ENCODE measurements at regions not wholly inside any gene's neighbourhood (a gene's known extent, or its start where the extent isn't known, plus 50 kb on each side); places are given as distances from the start of the nearest gene placed in this dataset.

DNA sequence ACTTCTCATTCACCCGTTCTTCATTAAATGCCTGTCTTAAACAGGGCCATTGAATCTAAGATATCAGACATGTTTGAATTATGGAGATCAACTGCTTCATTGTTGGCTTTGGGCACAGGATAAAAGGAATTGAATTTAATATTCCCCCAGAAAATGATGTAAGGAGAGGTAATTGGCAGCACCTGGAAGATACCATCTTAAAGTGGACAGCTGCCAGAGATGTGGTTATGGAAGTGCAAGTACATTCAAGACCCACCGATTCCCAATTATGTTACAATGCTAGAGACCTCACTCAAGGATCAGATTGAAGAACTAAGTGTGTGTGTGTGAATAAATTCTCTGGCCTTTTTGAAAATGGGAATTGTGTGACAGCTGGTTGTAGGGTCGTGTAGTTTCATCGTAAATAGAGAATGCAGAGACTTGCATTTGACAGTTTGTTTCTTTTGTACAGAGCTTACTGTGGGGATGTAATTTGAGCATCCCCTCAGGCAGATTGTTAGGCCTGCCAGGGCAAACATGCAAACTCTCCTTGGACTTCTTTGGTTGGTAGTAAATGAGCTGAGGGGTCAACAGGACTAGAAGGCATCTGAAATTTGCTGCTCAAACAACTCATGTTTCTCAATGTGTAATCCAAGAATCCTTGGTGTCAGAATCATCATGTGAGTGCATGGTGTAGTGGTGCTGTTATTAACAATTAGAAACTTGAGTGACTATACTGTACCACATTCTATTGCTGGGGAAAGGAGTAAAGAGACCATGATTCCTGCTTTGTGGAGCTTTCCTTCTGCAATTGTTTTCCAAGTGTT, 359.2 kb upstream of the THRB start:
- Mint-ChIP-seq H3K36me3 (ENCODE audit: low read depth) (no peaks in the 10 kb centered on the region), H3K9me3 (peaks cover 6% of the 10 kb centered on the region), H3K27ac (no peak overlapping the region), H3K4me3 (ENCODE audit: low read depth) (no peak overlapping the region), H3K4me1 (ENCODE audit: low read depth) (no peaks in the 10 kb centered on the region), H3K27me3 (ENCODE audit: low read depth) (no peaks in the 10 kb centered on the region)
- intact Hi-C loops (cut with micrococcal nuclease), result no loop called here
- no peak for DNase-seq (ENCODE audit: low spot score)

DNA sequence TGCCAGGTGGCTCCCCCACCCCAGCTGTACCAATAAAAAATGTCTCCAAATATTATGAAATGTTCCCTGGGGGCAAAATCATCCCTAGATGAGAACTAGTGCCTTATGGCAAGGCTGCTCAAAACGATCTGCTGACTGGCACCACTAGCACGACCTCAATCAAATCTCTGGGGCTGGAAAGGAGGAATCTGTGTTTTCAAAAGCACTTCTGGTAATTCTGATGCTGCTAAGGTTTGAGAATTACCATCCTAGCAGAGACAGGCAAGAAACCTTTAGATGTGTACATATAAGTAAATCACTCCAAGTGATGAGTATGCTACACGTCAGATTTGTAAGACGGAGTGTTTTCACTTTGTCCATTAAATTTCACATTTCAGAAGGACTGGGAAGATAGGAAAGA, 360.1 kb upstream of the THRB start:
- intact Hi-C loops (cut with micrococcal nuclease), result no loop called here
- no peaks in the 10 kb centered on the region for H3K27me3 Mint-ChIP-seq (ENCODE audit: low read depth)
- H3K4me1 Mint-ChIP-seq (ENCODE audit: low read depth), result no peaks in the 10 kb centered on the region
- H3K4me3 Mint-ChIP-seq (ENCODE audit: low read depth), result no peak overlapping the region
- H3K9me3 Mint-ChIP-seq, result peaks cover 6% of the 10 kb centered on the region
- H3K36me3 Mint-ChIP-seq (ENCODE audit: low read depth), result no peaks in the 10 kb centered on the region
- H3K27ac Mint-ChIP-seq, result no peak overlapping the region
- no peak for DNase-seq (ENCODE audit: low spot score)

DNA sequence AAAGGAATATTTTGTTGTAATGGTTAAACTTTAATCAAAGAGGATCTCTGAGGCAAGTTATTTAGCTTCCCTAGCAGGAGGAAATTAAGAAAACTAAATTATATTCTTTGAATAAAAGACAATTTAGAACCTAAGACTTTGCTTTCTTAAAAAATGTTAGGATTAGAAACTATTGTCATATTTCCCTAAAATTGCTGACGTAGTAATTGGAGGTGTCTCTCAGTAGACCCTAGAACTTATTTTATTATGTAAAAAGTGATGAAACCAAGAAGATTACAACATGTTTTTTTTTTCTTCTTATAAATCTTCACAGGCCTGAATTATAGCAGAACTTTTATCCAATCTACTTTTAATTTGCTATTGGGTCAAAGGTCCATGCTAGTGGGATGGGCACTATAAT, 363.3 kb upstream of the THRB start:
- DNase-seq (ENCODE audit: low spot score), result no peak
- intact Hi-C loops (cut with micrococcal nuclease), result no loop called here
- H3K4me1 Mint-ChIP-seq (ENCODE audit: low read depth), result no peaks in the 10 kb centered on the region
- no peaks in the 10 kb centered on the region for H3K27me3 Mint-ChIP-seq (ENCODE audit: low read depth)
- H3K36me3 Mint-ChIP-seq (ENCODE audit: low read depth), result no peaks in the 10 kb centered on the region
- H3K9me3 Mint-ChIP-seq, result peaks cover 6% of the 10 kb centered on the region
- H3K27ac Mint-ChIP-seq, result no peak overlapping the region
- no peak overlapping the region for H3K4me3 Mint-ChIP-seq (ENCODE audit: low read depth)

DNA sequence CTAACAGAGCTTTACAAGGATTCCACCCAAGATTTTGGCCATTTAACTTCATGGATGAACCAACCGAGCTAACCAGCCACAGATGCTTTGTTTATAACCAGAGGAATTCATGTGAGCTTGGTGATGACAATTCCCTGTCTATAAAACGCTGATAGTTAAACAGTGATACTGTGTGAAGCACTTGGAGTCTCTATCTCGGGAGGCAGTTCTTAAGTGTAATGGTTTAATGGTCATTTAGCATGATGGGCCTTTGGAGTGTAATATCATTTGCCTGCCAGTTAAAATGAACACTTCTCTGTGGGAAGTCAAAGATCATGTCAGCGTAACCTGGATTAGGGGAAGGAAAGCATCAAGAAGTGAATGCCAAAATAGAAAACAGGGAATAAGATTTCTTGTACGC, 368.6 kb upstream of the THRB start:
- Mint-ChIP-seq H3K36me3 (ENCODE audit: low read depth) (no peaks in the 10 kb centered on the region), H3K4me1 (ENCODE audit: low read depth) (no peaks in the 10 kb centered on the region)
- DNase-seq (ENCODE audit: low spot score), result no peak

DNA sequence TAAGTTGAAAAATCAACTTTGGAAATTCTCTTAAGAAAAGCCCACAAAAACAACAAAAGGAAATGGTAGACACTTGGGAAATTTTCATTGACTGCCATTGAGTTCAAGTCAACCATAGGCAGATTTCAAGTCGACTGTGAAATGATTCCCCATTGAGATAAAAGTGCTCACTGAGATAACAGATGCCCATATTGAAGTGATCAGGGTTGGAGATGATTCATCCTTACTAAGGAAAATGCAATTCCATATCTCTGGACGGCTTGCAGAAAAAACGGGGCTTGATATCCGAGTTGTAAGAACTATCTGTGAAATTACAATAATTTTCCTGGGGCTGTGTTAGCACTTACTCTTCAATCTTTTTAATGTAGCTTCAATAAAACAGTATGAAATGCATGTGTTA, 373.1 kb upstream of the THRB start:
- Mint-ChIP-seq H3K27me3 (ENCODE audit: low read depth) (no peaks in the 10 kb centered on the region), H3K4me1 (ENCODE audit: low read depth) (no peaks in the 10 kb centered on the region), H3K27ac (no peak overlapping the region), H3K9me3 (peaks cover 5% of the 10 kb centered on the region), H3K4me3 (ENCODE audit: low read depth) (no peak overlapping the region), H3K36me3 (ENCODE audit: low read depth) (no peaks in the 10 kb centered on the region)
- intact Hi-C loops (cut with micrococcal nuclease), result no loop called here
- DNase-seq (ENCODE audit: low spot score), result no peak

More for the DNA sequence above, 368.6 kb upstream of the THRB start:
- no peak overlapping the region for H3K4me3 Mint-ChIP-seq (ENCODE audit: low read depth)
- intact Hi-C loops (cut with micrococcal nuclease), result no loop called here
- H3K27me3 Mint-ChIP-seq (ENCODE audit: low read depth), result no peaks in the 10 kb centered on the region
- H3K27ac Mint-ChIP-seq, result no peak overlapping the region
- H3K9me3 Mint-ChIP-seq, result peaks cover 5% of the 10 kb centered on the region

DNA sequence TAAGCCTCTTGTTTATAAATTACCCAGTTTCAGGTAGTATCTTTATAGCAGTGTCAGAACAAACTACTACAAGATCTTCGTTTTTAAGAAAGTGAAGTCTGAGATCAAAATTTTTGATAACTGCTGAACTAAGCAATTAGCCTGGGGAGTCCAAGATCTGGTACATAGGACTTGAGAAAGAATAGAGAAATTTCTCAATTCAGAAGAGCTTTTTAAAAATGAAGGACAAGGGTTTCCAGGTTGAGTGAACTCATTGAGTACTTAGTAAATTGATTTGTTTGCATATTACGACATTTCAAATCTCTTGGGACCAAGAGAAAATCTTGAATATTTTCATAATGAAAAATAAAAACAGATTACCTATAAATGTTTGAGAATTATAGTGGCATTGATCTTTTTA, 386.6 kb upstream of the THRB start:
- Mint-ChIP-seq H3K9me3 (peaks cover 7% of the 10 kb centered on the region), H3K27ac (no peak overlapping the region), H3K4me1 (ENCODE audit: low read depth) (no peaks in the 10 kb centered on the region), H3K4me3 (ENCODE audit: low read depth) (no peak overlapping the region), H3K36me3 (ENCODE audit: low read depth) (no peaks in the 10 kb centered on the region), H3K27me3 (ENCODE audit: low read depth) (no peaks in the 10 kb centered on the region)
- intact Hi-C loops (cut with micrococcal nuclease), result no loop called here
- no peak for DNase-seq (ENCODE audit: low spot score)

DNA sequence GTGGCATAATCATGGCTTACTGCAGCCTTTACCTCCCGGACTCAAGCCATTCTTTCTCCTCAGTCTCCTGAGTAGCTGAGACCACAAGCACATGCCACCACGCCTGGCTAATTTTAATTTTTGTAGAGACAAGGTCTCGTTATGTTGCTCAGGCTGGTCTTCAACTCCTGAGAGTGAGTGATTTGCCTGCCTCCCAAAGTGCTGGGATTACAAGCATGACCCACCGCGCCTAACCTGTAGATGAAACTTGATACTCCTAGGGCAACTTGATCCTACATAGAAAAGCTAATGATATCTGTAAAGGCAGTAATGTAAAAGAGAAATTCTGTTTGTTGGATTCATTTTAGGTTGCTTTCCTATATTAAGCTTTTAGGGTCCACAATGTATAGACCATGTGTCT, 391.9 kb upstream of the THRB start:
- DNase-seq (ENCODE audit: low spot score), result no peak
- H3K36me3 Mint-ChIP-seq (ENCODE audit: low read depth), result no peaks in the 10 kb centered on the region
- H3K4me1 Mint-ChIP-seq (ENCODE audit: low read depth), result no peaks in the 10 kb centered on the region
- no peak overlapping the region for H3K27ac Mint-ChIP-seq
- H3K9me3 Mint-ChIP-seq, result no peaks in the 10 kb centered on the region
- intact Hi-C loops (cut with micrococcal nuclease), result no loop called here
- no peak overlapping the region for H3K4me3 Mint-ChIP-seq (ENCODE audit: low read depth)
- no peaks in the 10 kb centered on the region for H3K27me3 Mint-ChIP-seq (ENCODE audit: low read depth)

DNA sequence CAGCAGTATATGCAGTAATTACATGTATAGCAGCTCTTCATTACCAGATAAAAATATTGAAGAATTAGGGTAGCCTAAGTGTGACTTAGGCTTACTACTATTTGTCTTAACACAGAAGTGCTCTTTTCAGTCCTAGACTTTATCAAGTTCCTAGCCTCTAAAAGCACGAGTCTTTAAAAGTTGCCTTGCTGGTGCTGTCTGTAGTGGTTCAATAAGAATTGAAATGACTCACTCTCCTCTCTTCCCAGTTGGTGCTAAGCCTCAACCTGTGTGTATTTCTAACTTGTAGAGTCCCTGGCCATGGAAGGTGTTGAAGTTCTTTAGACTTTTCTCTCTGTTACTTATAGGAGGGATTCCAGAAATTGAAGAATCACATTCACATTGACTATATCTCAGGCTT, 395.4 kb upstream of the THRB start:
- Mint-ChIP-seq H3K27ac (no peak overlapping the region), H3K4me1 (ENCODE audit: low read depth) (no peaks in the 10 kb centered on the region), H3K9me3 (peaks cover 4% of the 10 kb centered on the region), H3K4me3 (ENCODE audit: low read depth) (no peak overlapping the region), H3K27me3 (ENCODE audit: low read depth) (no peaks in the 10 kb centered on the region), H3K36me3 (ENCODE audit: low read depth) (no peaks in the 10 kb centered on the region)
- DNase-seq (ENCODE audit: low spot score), result no peak
- intact Hi-C loops (cut with micrococcal nuclease), result no loop called here

DNA sequence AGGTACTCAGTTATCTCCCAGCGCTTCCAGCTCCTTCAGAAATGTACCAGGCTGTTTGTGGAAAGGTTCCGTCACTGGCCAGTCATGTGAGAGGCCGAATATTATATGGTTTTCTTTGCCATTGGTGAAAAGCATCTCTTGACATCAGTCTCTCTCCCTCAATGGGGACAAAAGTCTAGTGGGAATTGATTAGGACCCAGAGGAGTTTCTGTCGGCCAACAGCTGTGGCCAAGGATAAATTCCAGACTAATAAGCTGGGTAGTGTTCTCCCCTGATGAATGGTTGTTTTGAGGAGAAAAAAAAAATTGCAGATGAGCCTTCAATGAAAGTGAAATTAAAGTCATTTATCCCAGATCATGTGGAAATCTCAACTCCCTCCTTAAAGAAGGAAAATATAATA, 404.7 kb upstream of the THRB start:
- Mint-ChIP-seq H3K36me3 (ENCODE audit: low read depth) (no peaks in the 10 kb centered on the region), H3K27ac (no peak overlapping the region), H3K9me3 (peaks cover 7% of the 10 kb centered on the region), H3K4me3 (ENCODE audit: low read depth) (no peak overlapping the region), H3K27me3 (ENCODE audit: low read depth) (no peaks in the 10 kb centered on the region), H3K4me1 (ENCODE audit: low read depth) (no peaks in the 10 kb centered on the region)
- no peak for DNase-seq (ENCODE audit: low spot score)
- intact Hi-C loops (cut with micrococcal nuclease), result no loop called here

DNA sequence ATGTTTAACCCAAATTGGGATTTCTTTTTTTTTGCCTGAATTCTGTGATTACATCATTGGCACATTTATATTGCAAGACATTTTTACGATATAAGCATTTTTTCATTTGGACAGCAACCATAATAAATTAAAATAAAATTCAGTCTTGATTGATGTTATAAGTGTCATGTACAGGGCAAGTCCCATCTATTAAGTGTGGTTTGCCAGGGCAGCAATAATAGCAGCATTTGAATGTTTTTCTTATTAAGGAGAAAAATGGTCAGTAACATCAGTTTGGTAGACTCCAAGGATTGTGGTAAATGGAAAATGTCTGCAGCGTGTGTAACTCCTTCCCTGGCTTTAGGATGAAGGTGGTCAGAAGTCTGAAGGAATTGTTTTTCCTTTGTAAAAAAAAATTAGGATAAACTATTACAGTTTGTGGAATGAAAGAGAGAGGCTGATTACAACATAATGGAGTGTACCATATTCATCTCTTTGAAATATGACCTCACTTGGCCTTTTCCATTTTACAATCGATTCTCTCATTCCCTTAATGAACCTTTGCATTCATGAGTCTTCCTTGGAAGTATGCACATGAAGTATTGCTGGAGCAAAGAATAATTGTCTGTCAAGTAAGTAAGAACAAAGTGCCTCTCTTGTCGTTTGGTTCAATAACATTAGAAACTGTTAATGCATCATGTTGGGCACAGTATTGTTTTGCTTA, 405.4 kb upstream of the THRB start:
- H3K4me1 Mint-ChIP-seq (ENCODE audit: low read depth), result no peaks in the 10 kb centered on the region
- H3K36me3 Mint-ChIP-seq (ENCODE audit: low read depth), result no peaks in the 10 kb centered on the region
- intact Hi-C loops (cut with micrococcal nuclease), result no loop called here
- H3K27ac Mint-ChIP-seq, result no peak overlapping the region
- peaks cover 3% of the 10 kb centered on the region for H3K9me3 Mint-ChIP-seq
- no peaks in the 10 kb centered on the region for H3K27me3 Mint-ChIP-seq (ENCODE audit: low read depth)
- DNase-seq (ENCODE audit: low spot score), result no peak
- H3K4me3 Mint-ChIP-seq (ENCODE audit: low read depth), result no peak overlapping the region

DNA sequence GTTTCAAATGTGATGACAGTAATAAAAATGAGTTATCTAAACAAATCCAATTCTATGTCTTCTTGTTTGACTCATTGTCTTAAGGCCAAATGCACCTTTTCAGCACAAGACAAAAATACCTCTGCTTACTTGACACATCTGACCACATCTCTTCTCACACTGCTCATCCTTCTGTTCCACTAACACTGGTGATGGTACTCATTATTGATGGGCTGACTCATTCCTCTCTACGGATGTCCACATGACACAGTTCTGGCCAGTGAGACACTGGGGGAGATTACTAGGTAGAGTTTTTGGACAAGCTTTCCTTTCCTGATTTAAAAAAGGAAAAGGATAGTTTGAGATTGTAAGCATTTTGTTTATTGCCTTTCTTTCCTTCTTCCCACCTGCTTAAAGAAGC, 410.6 kb upstream of the THRB start:
- Mint-ChIP-seq H3K4me1 (ENCODE audit: low read depth) (no peaks in the 10 kb centered on the region), H3K27ac (no peak overlapping the region), H3K36me3 (ENCODE audit: low read depth) (no peaks in the 10 kb centered on the region), H3K9me3 (peaks cover 5% of the 10 kb centered on the region), H3K4me3 (ENCODE audit: low read depth) (no peak overlapping the region), H3K27me3 (ENCODE audit: low read depth) (no peaks in the 10 kb centered on the region)
- DNase-seq (ENCODE audit: low spot score), result no peak
- intact Hi-C loops (cut with micrococcal nuclease), result no loop called here

DNA sequence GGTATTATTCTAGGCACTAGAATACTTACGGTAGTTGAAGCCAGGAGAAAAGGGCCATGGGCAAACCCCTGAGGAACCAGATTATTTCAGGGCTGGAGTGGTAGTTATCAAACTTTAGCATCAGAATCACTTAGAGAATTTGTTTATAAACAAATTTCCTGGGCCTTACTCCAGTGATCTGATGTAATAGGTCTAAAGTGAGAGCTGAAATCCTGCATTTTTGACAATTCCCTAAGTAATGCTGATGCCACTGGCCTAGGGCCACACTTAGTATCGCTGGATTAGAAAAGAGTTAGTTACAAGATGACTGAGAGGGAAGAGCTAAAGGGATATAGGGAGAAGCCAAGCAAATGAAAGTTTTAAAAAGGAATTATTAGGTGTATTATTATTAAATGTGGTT, 412.5 kb upstream of the THRB start:
- Mint-ChIP-seq H3K4me3 (ENCODE audit: low read depth) (no peak overlapping the region), H3K36me3 (ENCODE audit: low read depth) (no peaks in the 10 kb centered on the region), H3K27ac (no peak overlapping the region), H3K4me1 (ENCODE audit: low read depth) (no peaks in the 10 kb centered on the region), H3K9me3 (peaks cover 5% of the 10 kb centered on the region), H3K27me3 (ENCODE audit: low read depth) (no peaks in the 10 kb centered on the region)
- intact Hi-C loops (cut with micrococcal nuclease), result no loop called here
- no peak for DNase-seq (ENCODE audit: low spot score)

DNA sequence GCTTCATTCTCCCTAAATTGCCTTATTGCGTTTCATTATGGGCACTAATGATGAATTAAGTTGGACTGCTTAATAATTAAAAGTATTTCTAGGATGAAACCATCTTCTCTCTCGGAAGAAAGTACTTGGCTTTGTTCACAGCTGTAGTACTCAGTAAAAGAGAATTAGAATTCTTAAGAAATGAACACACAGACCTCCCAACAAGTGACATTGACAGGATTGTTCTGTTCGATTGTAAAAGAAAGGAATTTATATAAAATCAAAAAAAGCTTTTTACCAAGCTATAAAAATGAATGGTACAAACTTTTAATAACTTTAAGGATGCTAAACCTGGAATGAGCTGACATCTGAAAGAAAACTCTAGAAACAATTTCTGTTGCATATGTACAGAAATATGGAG, 416.4 kb upstream of the THRB start:
- DNase-seq (ENCODE audit: low spot score), result no peak
- H3K9me3 Mint-ChIP-seq, result peaks cover 2% of the 10 kb centered on the region
- no peaks in the 10 kb centered on the region for H3K36me3 Mint-ChIP-seq (ENCODE audit: low read depth)
- H3K27ac Mint-ChIP-seq, result no peak overlapping the region
- intact Hi-C loops (cut with micrococcal nuclease), result no loop called here
- H3K4me3 Mint-ChIP-seq (ENCODE audit: low read depth), result no peak overlapping the region
- H3K4me1 Mint-ChIP-seq (ENCODE audit: low read depth), result no peaks in the 10 kb centered on the region
- H3K27me3 Mint-ChIP-seq (ENCODE audit: low read depth), result no peaks in the 10 kb centered on the region

All from activated T-helper 2 cell treated with anti-CD3 and anti-CD28 coated beads, Interferon-gamma antibody, Interleukin-2, Interleukin-4, amounts not matched to agents 10 μg/mL and 5 μg/mL and 100 μg/mL, durations not matched to agents 14 hours and 24 hours and 36 hours (primary cell).